Pancreas (tissue), 10 donors: ENCODE measurements at regions not wholly inside any gene's neighbourhood (a gene's known extent, or its start where the extent isn't known, plus 50 kb on each side); places are given as distances from the start of the nearest gene placed in this dataset.

Experiments used
- ATAC-seq, 4 donors: fragments of 200-7000 bp; cut with Tn5 transposase; one replicate each; pipeline versions ENCODE4 v1.8.0 to v1.9.1; 2020; ENCODE audit warnings: mild to moderate bottlenecking in 4 of 4, moderate library complexity in 4 of 4
- DNase-seq, 6 donors: peaks; one replicate each; pipeline ENCODE4 v3.0.0-alpha.2; 2020
- FAIRE-seq: peaks from 2 replicates; lab custom pipeline; 2012; peaks lifted over from hg19 to GRCh38; lab: Jason Lieb, UNC
- H3K27ac ChIP-seq, 4 donors: fragments of 200-600 bp; sonication (generic); 1 replicate in 3 of 4; 2 replicates in 1 of 4; pipeline versions ENCODE4 v1.5.0 to v1.8.0; 2020
- H3K27me3 ChIP-seq, 4 donors: fragments of 200-600 bp; one replicate each; pipeline ENCODE4 v1.8.0; 2021
- H3K36me3 ChIP-seq, 3 donors: fragments of 200-600 bp; sonication (generic) in 1 of 3; one replicate each; pipeline versions ENCODE4 v1.5.0 to v1.8.0; 2020 to 2021
- H3K4me1 ChIP-seq, 3 donors: fragments of 200-600 bp; one replicate each; pipeline ENCODE4 v1.8.0; 2021
- H3K4me3 ChIP-seq, 4 donors: fragments of 200-600 bp; sonication (generic) in 2 of 4; one replicate each; pipeline versions ENCODE4 v1.5.0 to v1.8.0; 2020 to 2021
- H3K9me3 ChIP-seq, 4 donors: fragments of 200-600 bp; one replicate each; pipeline ENCODE4 v1.8.0; 2021
- WGBS, 2 donors: extraction: QIAGEN DNeasy Blood & Tissue Kit; methylation state at CpG; one replicate each; pipeline ENCODE4 v1.1.7; 2013; 5-methylcytosine and 5-hydroxymethylcytosine counted together
- intact Hi-C, 3 donors: fragments of 100-400 bp; cut with DNase I; formaldehyde crosslinking; loops; one replicate each; pipeline versions ENCODE4 v1.11.1 to v1.14.2; 2022
- TF ChIP-seq, protein P1 (sequence below), 4 donors: fragments of 200-600 bp; sonication (generic) in 3 of 4; IDR thresholded peaks; one replicate each; pipeline versions ENCODE4 v1.5.0 to v1.8.0; 2021; ENCODE audit warnings: antibody characterized with exemption in 4 of 4
- donor health status: healthy with polysubstance abuse.
- donor health status: DM: no; HTN: no; CAD: no; lungs with moderate emphysema.
- donor health status: DM: no; HTN: no; CAD: no.
- donor health status: control.
- donor health status: control.
- donor health status: Bipolar disorder and iron deficiency.
- donor health status: DM: yes; HTN: yes; CAD: no.
- donor health status: DM: no; HTN: no; CAD: no.
- donor health status: DM: no; HTN: no; CAD: no.
- donor health status: DM: yes; HTN: yes; CAD: no.

DNA sequence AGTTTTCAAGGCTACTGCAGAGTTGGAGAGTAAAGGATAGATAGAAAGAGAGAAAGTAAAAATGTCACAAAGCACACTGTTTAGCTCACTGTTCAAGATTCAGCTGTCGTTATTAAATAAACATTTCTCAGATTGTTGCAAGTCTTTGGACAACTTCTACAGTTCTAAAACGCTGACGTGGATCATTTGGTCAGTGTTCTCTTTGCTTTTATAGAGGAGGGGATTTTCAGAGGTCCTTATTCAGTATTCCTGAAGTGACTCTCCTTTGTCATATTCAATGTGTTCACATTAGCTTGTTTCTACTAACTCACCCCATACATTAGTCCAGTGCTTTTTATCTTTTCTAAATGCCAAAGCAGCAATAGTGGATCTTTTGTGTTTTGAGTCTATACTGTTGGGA is 154.7 kb upstream of the ARGLU1 start:
- ATAC-seq = no peak
- no peak for DNase-seq
- H3K4me3 ChIP-seq = no peak overlapping the region
- FAIRE-seq = no peak
- no peaks in the 10 kb centered on the region for H3K4me1 ChIP-seq
- 19 to 20% methylated on average over 3 of the region's 3 CpGs for WGBS, 2 donors
- no peak overlapping the region for H3K27ac ChIP-seq
- H3K36me3 ChIP-seq = no peaks in the 10 kb centered on the region
- TF ChIP-seq, protein P1, sequence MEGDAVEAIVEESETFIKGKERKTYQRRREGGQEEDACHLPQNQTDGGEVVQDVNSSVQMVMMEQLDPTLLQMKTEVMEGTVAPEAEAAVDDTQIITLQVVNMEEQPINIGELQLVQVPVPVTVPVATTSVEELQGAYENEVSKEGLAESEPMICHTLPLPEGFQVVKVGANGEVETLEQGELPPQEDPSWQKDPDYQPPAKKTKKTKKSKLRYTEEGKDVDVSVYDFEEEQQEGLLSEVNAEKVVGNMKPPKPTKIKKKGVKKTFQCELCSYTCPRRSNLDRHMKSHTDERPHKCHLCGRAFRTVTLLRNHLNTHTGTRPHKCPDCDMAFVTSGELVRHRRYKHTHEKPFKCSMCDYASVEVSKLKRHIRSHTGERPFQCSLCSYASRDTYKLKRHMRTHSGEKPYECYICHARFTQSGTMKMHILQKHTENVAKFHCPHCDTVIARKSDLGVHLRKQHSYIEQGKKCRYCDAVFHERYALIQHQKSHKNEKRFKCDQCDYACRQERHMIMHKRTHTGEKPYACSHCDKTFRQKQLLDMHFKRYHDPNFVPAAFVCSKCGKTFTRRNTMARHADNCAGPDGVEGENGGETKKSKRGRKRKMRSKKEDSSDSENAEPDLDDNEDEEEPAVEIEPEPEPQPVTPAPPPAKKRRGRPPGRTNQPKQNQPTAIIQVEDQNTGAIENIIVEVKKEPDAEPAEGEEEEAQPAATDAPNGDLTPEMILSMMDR (IDR thresholded peaks at IDR 0.05) = no peak
- H3K27me3 ChIP-seq = peaks cover 0 to 2% (median 0%) of the 10 kb centered on the region in 4 donors
- H3K9me3 ChIP-seq = no peaks in the 10 kb centered on the region
- intact Hi-C loops = no loop called here

DNA sequence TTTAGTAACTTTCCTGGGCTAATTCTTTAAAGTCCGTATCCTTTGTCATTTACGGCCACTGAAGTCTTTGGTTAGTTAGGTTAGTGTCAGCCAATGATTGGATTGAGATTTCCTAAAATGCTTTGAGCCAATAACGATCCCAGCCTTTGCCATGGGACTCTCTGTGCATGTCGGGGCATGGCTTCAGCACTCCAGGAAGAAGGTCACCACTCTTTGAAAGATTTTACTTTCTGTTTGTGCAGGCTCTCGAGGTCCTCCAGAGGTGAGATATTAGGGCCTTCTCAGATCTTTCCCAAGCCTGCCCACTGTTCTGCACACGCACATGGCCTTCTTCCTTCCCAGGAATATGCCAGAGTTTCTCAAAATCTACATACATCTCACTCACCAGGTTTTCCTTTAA is 153.7 kb upstream of the ARGLU1 start:
- peaks cover 0 to 2% (median 0%) of the 10 kb centered on the region in 4 donors for H3K27me3 ChIP-seq
- no peaks in the 10 kb centered on the region for H3K9me3 ChIP-seq
- H3K4me1 ChIP-seq = no peaks in the 10 kb centered on the region
- H3K36me3 ChIP-seq = no peaks in the 10 kb centered on the region
- FAIRE-seq (no peak), DNase-seq (no peak), ATAC-seq (no peak)
- no peak overlapping the region for H3K27ac ChIP-seq
- TF ChIP-seq, protein P1 (IDR thresholded peaks at IDR 0.05) = no peak
- intact Hi-C loops = no loop called here
- no peak overlapping the region for H3K4me3 ChIP-seq
- 84 to 91% methylated on average over 6 of the region's 6 CpGs for WGBS, 2 donors

DNA sequence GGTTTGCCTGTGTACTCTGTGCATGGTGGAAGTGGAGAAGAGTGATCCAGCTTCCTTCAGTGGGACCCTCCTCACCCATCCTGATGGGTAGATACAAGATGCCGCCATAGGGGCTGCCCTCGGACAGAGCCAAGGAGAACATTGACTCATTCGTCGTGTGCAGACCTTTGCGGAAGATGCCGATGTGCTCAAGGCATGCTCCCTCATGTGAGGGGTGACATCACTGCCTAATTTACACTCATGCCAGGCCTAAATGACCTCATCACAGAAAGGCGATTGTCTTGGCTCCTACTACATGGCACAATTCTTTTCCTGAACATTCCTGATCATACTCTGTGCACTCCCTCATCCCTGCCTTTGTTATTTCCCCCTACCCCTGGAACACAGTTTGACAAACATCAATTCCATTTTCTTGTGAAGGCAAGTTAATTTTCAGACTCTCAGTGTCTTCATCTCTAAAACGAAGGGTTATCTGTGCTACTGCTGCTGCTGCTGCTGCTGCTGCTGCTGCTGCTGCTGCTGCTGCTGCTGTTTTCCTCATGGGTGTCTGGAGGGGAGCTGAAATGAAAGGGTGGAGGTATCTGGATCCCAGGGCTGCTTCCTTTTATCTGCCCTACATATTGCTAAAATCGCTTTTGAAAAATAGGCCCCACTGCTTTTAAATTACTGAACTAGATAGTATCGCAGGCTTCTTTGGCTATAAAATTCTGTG is 146.5 kb upstream of the ARGLU1 start:
- DNase-seq = no peak
- no peak for FAIRE-seq
- Histone ChIP-seq H3K36me3 (no peaks in the 10 kb centered on the region), H3K9me3 (no peaks in the 10 kb centered on the region), H3K27ac (no peak overlapping the region), H3K27me3 (peaks cover 0 to 2% (median 0%) of the 10 kb centered on the region in 4 donors), H3K4me3 (no peak overlapping the region), H3K4me1 (no peaks in the 10 kb centered on the region)
- intact Hi-C loops = no loop called here
- TF ChIP-seq, protein P1 (IDR thresholded peaks at IDR 0.05) = no peak
- WGBS, 2 donors = 81 to 84% methylated on average over 10 of the region's 10 CpGs
- ATAC-seq = no peak

DNA sequence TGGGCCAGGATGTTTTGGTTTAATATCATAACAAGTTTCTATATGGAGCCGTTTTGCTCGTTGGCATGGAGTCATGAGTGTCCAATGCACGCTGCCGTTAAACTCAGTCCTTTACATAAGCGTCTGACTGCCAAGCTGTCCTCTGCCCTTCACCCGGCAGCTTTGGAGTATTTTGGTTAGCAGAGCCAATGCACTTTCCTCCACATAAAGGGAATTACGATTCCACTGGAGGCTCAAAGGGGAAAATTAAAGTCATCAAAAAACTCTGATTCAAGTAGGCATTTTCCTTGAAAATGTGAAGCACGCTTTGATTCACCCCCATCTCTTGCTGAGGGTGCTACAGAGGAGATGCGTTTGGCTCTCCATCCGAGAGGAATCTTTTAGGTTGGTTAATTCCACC is 144.4 kb upstream of the ARGLU1 start:
- intact Hi-C loops = no loop called here
- Histone ChIP-seq H3K36me3 (no peaks in the 10 kb centered on the region), H3K27ac (no peak overlapping the region), H3K9me3 (no peaks in the 10 kb centered on the region), H3K27me3 (no peaks in the 10 kb centered on the region), H3K4me3 (no peak overlapping the region), H3K4me1 (no peaks in the 10 kb centered on the region)
- 73 to 81% methylated on average over 10 of the region's 10 CpGs for WGBS, 2 donors
- TF ChIP-seq, protein P1 (IDR thresholded peaks at IDR 0.05) = no peak
- DNase-seq = no peak
- ATAC-seq = no peak
- FAIRE-seq = no peak

DNA sequence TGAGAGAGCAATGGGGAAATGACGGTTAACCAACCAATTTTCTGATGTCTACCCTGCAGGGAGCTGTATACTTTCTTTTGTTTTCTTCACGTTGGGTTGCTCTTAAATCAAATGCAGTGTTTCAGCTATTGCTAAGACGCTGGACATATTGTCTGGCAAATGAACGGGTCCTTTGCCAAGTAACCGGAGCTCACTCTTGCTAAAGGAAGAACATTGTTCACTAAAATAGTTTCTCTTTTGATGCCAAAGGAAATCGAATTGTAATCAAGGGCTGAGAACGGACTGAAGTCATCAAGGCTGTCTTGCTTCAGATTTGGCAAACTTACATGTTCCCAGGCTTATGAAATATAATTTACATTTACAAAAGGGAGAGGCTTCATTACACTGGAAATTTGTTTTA is 142.3 kb upstream of the ARGLU1 start:
- Histone ChIP-seq H3K9me3 (no peaks in the 10 kb centered on the region), H3K36me3 (no peaks in the 10 kb centered on the region), H3K27ac (peak overlapping the region in 1 of 4 donors; percentile 28), H3K4me1 (no peaks in the 10 kb centered on the region), H3K4me3 (no peak overlapping the region), H3K27me3 (no peaks in the 10 kb centered on the region)
- ATAC-seq (no peak), FAIRE-seq (no peak), DNase-seq (no peak)
- TF ChIP-seq, protein P1 (IDR thresholded peaks at IDR 0.05) = no peak
- intact Hi-C loops = no loop called here
- WGBS, 2 donors = 55 to 66% methylated on average over 7 of the region's 7 CpGs
